ENCODE measurements at regions not wholly inside any gene's neighbourhood (a gene's known extent, or its start where the extent isn't known, plus 50 kb on each side); places are given as distances from the start of the nearest gene placed in this dataset.

- H3K4me3 ChIP-seq (ENCODE audit: low read depth, low read length), result no peak overlapping the region
- no peak for DNase-seq (ENCODE audit: low read depth)
- TF ChIP-seq CTCF (IDR thresholded peaks at IDR 0.05; ENCODE audit: insufficient read depth, low read length), result no peak
Observed at GRCh38 chr3:34238407-34238806, 440.0 kb downstream of the PDCD6IP start.

GRCh38 chr3:34239287-34239686 lies 440.9 kb downstream of the PDCD6IP start:
- TF ChIP-seq CTCF (IDR thresholded peaks at IDR 0.05; ENCODE audit: insufficient read depth, low read length), result no peak
- no peak overlapping the region for H3K4me3 ChIP-seq (ENCODE audit: low read depth, low read length)
- no peak for DNase-seq (ENCODE audit: low read depth)

DNA sequence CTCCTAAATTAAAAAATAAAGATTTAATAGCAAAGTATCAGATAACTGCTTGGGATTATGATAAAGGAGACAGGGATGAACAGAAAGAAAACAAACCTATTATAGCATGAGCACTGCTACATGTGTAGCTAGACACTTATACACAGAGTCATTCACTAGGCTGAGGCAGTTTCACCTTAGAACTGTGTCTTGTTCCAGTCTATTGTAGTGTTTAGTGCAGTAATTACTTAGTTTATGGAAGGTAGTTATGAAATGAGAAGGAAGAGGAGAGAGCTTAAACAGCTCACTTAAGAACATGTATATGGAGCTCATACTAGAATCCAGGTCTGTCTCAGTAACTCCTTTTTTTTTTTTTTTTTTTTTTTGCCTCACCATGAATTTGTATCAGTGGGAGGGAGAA lies 441.4 kb downstream of the PDCD6IP start:
- DNase-seq (ENCODE audit: low read depth), result no peak
- no peak for TF ChIP-seq CTCF (IDR thresholded peaks at IDR 0.05; ENCODE audit: insufficient read depth, low read length)
- no peak overlapping the region for H3K4me3 ChIP-seq (ENCODE audit: low read depth, low read length)

- no peak for DNase-seq (ENCODE audit: low read depth)
- no peak for TF ChIP-seq CTCF (IDR thresholded peaks at IDR 0.05; ENCODE audit: insufficient read depth, low read length)
- no peak overlapping the region for H3K4me3 ChIP-seq (ENCODE audit: low read depth, low read length)
Observed at GRCh38 chr3:34247401-34247800, 449.0 kb downstream of the PDCD6IP start.

DNA sequence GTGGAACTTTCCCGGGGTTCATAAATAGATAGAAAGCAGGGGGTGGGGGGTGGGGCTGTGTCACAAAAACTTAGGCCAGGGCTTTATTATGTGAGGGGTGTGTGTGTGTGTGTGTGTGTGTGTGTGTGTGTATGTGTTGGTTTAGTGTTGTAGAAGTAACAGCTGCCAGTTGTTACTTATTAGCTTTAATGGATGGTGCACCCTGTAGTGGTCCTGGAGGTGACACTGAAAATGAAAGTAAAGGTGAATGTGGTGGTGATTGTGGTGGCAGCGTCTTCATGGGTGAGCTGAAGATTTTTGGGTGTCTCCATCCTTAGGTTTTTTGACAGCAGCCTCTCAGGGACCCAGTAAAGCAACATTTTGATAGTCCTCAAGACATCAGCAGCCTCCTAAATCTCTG lies 449.9 kb downstream of the PDCD6IP start:
- no peak for TF ChIP-seq CTCF (IDR thresholded peaks at IDR 0.05; ENCODE audit: insufficient read depth, low read length)
- DNase-seq (ENCODE audit: low read depth), result no peak
- H3K4me3 ChIP-seq (ENCODE audit: low read depth, low read length), result no peak overlapping the region

GRCh38 chr3:34254285-34254684 lies 455.9 kb downstream of the PDCD6IP start:
- TF ChIP-seq CTCF (IDR thresholded peaks at IDR 0.05; ENCODE audit: insufficient read depth, low read length), result no peak
- DNase-seq (ENCODE audit: low read depth), result no peak

GRCh38 chr3:34256021-34256420 lies 457.6 kb downstream of the PDCD6IP start:
- TF ChIP-seq CTCF (IDR thresholded peaks at IDR 0.05; ENCODE audit: insufficient read depth, low read length), result no peak
- DNase-seq (ENCODE audit: low read depth), result no peak
- no peak overlapping the region for H3K4me3 ChIP-seq (ENCODE audit: low read depth, low read length)

More at GRCh38 chr3:34254285-34254684, 455.9 kb downstream of the PDCD6IP start:
- H3K4me3 ChIP-seq (ENCODE audit: low read depth, low read length), result no peak overlapping the region
